ENCODE measurements at regions not wholly inside any gene's neighbourhood (a gene's known extent, or its start where the extent isn't known, plus 50 kb on each side); places are given as distances from the start of the nearest gene placed in this dataset.

- POLR2A ChIA-PET: interaction anchor here (1.0 to 2.8 kb wide), 2 partner anchors 15 to 115 kb away, joined by 3 to 19 read pairs; no protein-coding TSS in a partner anchor
- no TSS peak for BruUV-seq (replicated peaks)
- Histone ChIP-seq H4K20me1 (ENCODE audit: insufficient read depth, low read length) (no peaks in the 10 kb centered on the region), H3K9me3 (ENCODE audit: low read length) (no peaks in the 10 kb centered on the region), H2AFZ (ENCODE audit: low read length) (no peak overlapping the region), H3K27me3 (ENCODE audit: control insufficient read depth in 1 of 2, insufficient read depth in 2 of 2, low read length in 2 of 2) (no peaks in the 10 kb centered on the region), H3K27ac (ENCODE audit: extremely low read length, insufficient read depth, low read length) (no peak overlapping the region), H3K4me2 (ENCODE audit: low read depth, low read length) (no peak overlapping the region), H3K4me3 (replicated peaks in 1 of 3; ENCODE audit: insufficient read depth in 1 of 3, low read depth in 2 of 3, low read length in 3 of 3) (no peak overlapping the region), H3K79me2 (ENCODE audit: insufficient read depth, low read length) (no peaks in the 10 kb centered on the region), H3K9ac (ENCODE audit: insufficient read depth, low read depth, low read length) (no peak overlapping the region), H3K4me1 (ENCODE audit: insufficient read depth, low read length) (peaks cover 53% of the 10 kb centered on the region), H3K36me3 (replicated peaks in 1 of 2; ENCODE audit: control insufficient read depth in 1 of 2, insufficient read depth in 2 of 2, low read length in 2 of 2) (no peaks in the 10 kb centered on the region)
- FAIRE-seq (no peak), ATAC-seq (no peak), DNase-seq (ENCODE audit: low spot score) (no peak)
- intact Hi-C loops (cut with micrococcal nuclease; ENCODE audit: unreplicated experiment) (no loop called here), in situ Hi-C loops (cut with HindIII; ENCODE audit: extremely low pct_ligation_motif_present, low pct_unique_long_range_greater_than_20kb) (no loop called here)
- CTCF ChIA-PET (ENCODE audit: low intra/inter-chr PET ratio, low total read pairs): no interaction called here
- 95% methylated on average over 2 of the region's 2 CpGs for WGBS (ENCODE audit: low lambda C conversion rate)
- TF ChIP-seq E2F5 (CRISPR knock-in tag; conservative IDR thresholded peaks at IDR 0.05) (no peak), SRSF9 (IDR thresholded peaks at IDR 0.05; ENCODE audit: borderline replicate concordance, insufficient read depth, low read depth, low read length, poor library complexity, severe bottlenecking) (no peak), FLYWCH1 (CRISPR knock-in tag; IDR thresholded peaks at IDR 0.05) (no peak), ZNF607 (CRISPR knock-in tag; IDR thresholded peaks at IDR 0.05; ENCODE audit: borderline replicate concordance) (no peak)
These were observed 251.1 kb upstream of the IRF2BP2 start for GRCh38 chr1:234861024-234861620.

- in situ Hi-C loops (cut with HindIII; ENCODE audit: extremely low pct_ligation_motif_present, low pct_unique_long_range_greater_than_20kb): no loop called here
- H3K9ac ChIP-seq (ENCODE audit: insufficient read depth, low read depth, low read length): no peak overlapping the region
- TF ChIP-seq ZUFSP (CRISPR knock-in tag; IDR thresholded peaks at IDR 0.05; ENCODE audit: borderline replicate concordance) (no peak), MED1 (CRISPR knock-in tag; IDR thresholded peaks at IDR 0.05) (no peak), ZNF597 (CRISPR knock-in tag; IDR thresholded peaks at IDR 0.05) (no peak), PHF20 (CRISPR knock-in tag; IDR thresholded peaks at IDR 0.05) (no peak), BRF2 (CRISPR knock-in tag; IDR thresholded peaks at IDR 0.05) (no peak), NRL (CRISPR knock-in tag; IDR thresholded peaks at IDR 0.05; ENCODE audit: borderline replicate concordance) (no peak)
These were observed 248.7 kb upstream of the IRF2BP2 start for GRCh38 chr1:234858722-234859121.

More at GRCh38 chr1:234858722-234859121, 248.7 kb upstream of the IRF2BP2 start:
- H3K27me3 ChIP-seq (ENCODE audit: control insufficient read depth in 1 of 2, insufficient read depth in 2 of 2, low read length in 2 of 2): no peaks in the 10 kb centered on the region
- H4K20me1 ChIP-seq (ENCODE audit: insufficient read depth, low read length): no peaks in the 10 kb centered on the region
- peaks cover 30% of the 10 kb centered on the region for H3K4me1 ChIP-seq (ENCODE audit: insufficient read depth, low read length)
- no peak overlapping the region for H3K27ac ChIP-seq (ENCODE audit: extremely low read length, insufficient read depth, low read length)
- ATAC-seq: no peak
- FAIRE-seq: no peak
- ChIA-PET POLR2A (interaction anchor here (1.1 to 1.3 kb wide), 2 partner anchors 17 to 134 kb away, joined by 3 to 4 read pairs; no protein-coding TSS in a partner anchor), CTCF (ENCODE audit: low intra/inter-chr PET ratio, low total read pairs) (no interaction called here)
- intact Hi-C loops (cut with micrococcal nuclease; ENCODE audit: unreplicated experiment): no loop called here
- no TSS peak for BruUV-seq (replicated peaks)
- H3K79me2 ChIP-seq (ENCODE audit: insufficient read depth, low read length): no peaks in the 10 kb centered on the region
- H3K4me2 ChIP-seq (ENCODE audit: low read depth, low read length): no peak overlapping the region
- H3K9me3 ChIP-seq (ENCODE audit: low read length): no peaks in the 10 kb centered on the region
- no peaks in the 10 kb centered on the region for H3K36me3 ChIP-seq (replicated peaks in 1 of 2; ENCODE audit: control insufficient read depth in 1 of 2, insufficient read depth in 2 of 2, low read length in 2 of 2)
- no peak overlapping the region for H3K4me3 ChIP-seq (replicated peaks in 1 of 3; ENCODE audit: insufficient read depth in 1 of 3, low read depth in 2 of 3, low read length in 3 of 3)
- H2AFZ ChIP-seq (ENCODE audit: low read length): no peak overlapping the region
- no peak for DNase-seq (ENCODE audit: low spot score)
